H1 (cell line): ENCODE measurements at regions not wholly inside any gene's neighbourhood (a gene's known extent, or its start where the extent isn't known, plus 50 kb on each side); places are given as distances from the start of the nearest gene placed in this dataset.

ENCODE experiments used
- CTCF ChIA-PET: fragments of 300-600 bp; sonication (Branson Sonifier 250); formaldehyde crosslinking; loops from one replicate; lab custom pipeline; 2021; ENCODE audit not compliant: partially characterized antibody; lab: Charles Lee
- POLR2A ChIA-PET: fragments of 300-600 bp; sonication (Branson Sonifier 250); formaldehyde crosslinking; loops from one replicate; lab custom pipeline; 2021; ENCODE audit warnings: inconsistent platforms; ENCODE audit not compliant: partially characterized antibody; lab: Charles Lee
- DNase-seq, 2 experiments: peaks; one replicate each; pipeline versions ENCODE4 v3.0.0 to v3.0.0-alpha.2; 2010 to 2022; ENCODE audit warnings: low spot score in 2 of 2, low read depth in 1 of 2, mixed read lengths in 1 of 2
- FAIRE-seq: peaks from 2 replicates; lab custom pipeline; 2011; peaks lifted over from hg19 to GRCh38; lab: Jason Lieb, UNC
- H2AFZ ChIP-seq: 2 replicates; pipeline ENCODE4 v1.8.1; 2012; ENCODE audit warnings: low read length, inconsistent platforms
- H2AK5ac ChIP-seq: 2 replicates; pipeline ENCODE4 v1.6.1; 2013; ENCODE audit warnings: low read depth, low read length
- H2BK120ac ChIP-seq: replicated peaks from 2 replicates; pipeline ENCODE3; 2013; ENCODE audit warnings: low read depth, low read length, inconsistent platforms
- H2BK12ac ChIP-seq: 2 replicates; pipeline ENCODE4 v1.6.1; 2013; ENCODE audit warnings: low read depth, low read length
- H2BK15ac ChIP-seq: 2 replicates; pipeline ENCODE4 v1.6.1; 2013; ENCODE audit warnings: low read length
- H2BK20ac ChIP-seq: 2 replicates; pipeline ENCODE4 v1.6.1; 2013; ENCODE audit warnings: low read length
- H2BK5ac ChIP-seq: 2 replicates; pipeline ENCODE4 v1.6.1; 2013; ENCODE audit warnings: low read depth, low read length
- H3K14ac ChIP-seq: 2 replicates; pipeline ENCODE4 v1.6.1; 2013; ENCODE audit warnings: inconsistent platforms; ENCODE audit not compliant: insufficient read length
- H3K18ac ChIP-seq: 2 replicates; pipeline ENCODE4 v1.6.1; 2013; ENCODE audit warnings: low read length; ENCODE audit errors: extremely low read depth
- H3K23ac ChIP-seq: 2 replicates; pipeline ENCODE4 v1.6.1; 2013; ENCODE audit warnings: inconsistent platforms; ENCODE audit not compliant: insufficient read length
- H3K23me2 ChIP-seq: 2 replicates; pipeline ENCODE4 v1.6.1; 2013; ENCODE audit warnings: low read depth, low read length
- H3K27ac ChIP-seq: 2 replicates; pipeline ENCODE4 v1.6.1; 2011; ENCODE audit warnings: low read depth, low read length, inconsistent platforms
- H3K27me3 ChIP-seq, 4 experiments: replicated peaks in 1 of 4; 1 replicate in 1 of 4; 2 replicates in 3 of 4; pipeline versions ENCODE4 v1.6.1 to v1.8.1; 2011 to 2013; ENCODE audit warnings: low read length in 3 of 4, mild to moderate bottlenecking in 3 of 4, inconsistent platforms in 2 of 4, mixed read lengths in 2 of 4, moderate library complexity in 1 of 4; ENCODE audit not compliant: control insufficient read depth in 3 of 4, insufficient read depth in 3 of 4; ENCODE audit errors: extremely low read depth in 1 of 4
- H3K36me3 ChIP-seq, 4 experiments: 2 replicates each; pipeline versions ENCODE4 v1.6.1 to v1.8.1; 2011 to 2013; ENCODE audit warnings: mild to moderate bottlenecking in 4 of 4, low read length in 3 of 4, moderate library complexity in 2 of 4, control low read depth in 1 of 4, inconsistent platforms in 1 of 4; ENCODE audit not compliant: insufficient read depth in 4 of 4, control insufficient read depth in 2 of 4
- H3K4ac ChIP-seq: replicated peaks from 2 replicates; pipeline ENCODE3; 2013; ENCODE audit warnings: low read length, low read depth, mixed read lengths, inconsistent platforms; ENCODE audit not compliant: insufficient read length
- H3K4me1 ChIP-seq, 4 experiments: replicated peaks in 1 of 4; 1 replicate in 1 of 4; 2 replicates in 3 of 4; pipeline versions ENCODE4 v1.6.1 to v1.8.1; 2011 to 2013; ENCODE audit warnings: low read length in 3 of 4, inconsistent platforms in 2 of 4, mixed read lengths in 1 of 4; ENCODE audit not compliant: insufficient read depth in 4 of 4, control insufficient read depth in 3 of 4
- H3K4me2 ChIP-seq, 2 experiments: 2 replicates each; pipeline versions ENCODE4 v1.6.1 to v1.8.1; 2011 to 2013; ENCODE audit warnings: low read depth in 2 of 2, low read length in 2 of 2, control low read depth in 1 of 2, inconsistent platforms in 1 of 2, mild to moderate bottlenecking in 1 of 2; ENCODE audit not compliant: insufficient read depth in 1 of 2
- H3K4me3 ChIP-seq, 4 experiments: fragments of 200-600, 300-600 bp in 1 of 4; sonication (generic), shearing (Covaris generic), sonication (Bioruptor Twin) in 1 of 4; 2 replicates each; pipeline versions ENCODE4 v1.5.1 to v1.8.1; 2011 to 2016; ENCODE audit warnings: low read length in 4 of 4, low read depth in 3 of 4, control low read depth in 2 of 4, inconsistent platforms in 2 of 4, mild to moderate bottlenecking in 2 of 4, mixed read lengths in 1 of 4, moderate library complexity in 1 of 4; ENCODE audit not compliant: insufficient read depth in 2 of 4; ENCODE audit errors: extremely low read depth in 1 of 4
- H3K56ac ChIP-seq: replicated peaks from 2 replicates; pipeline ENCODE3; 2013; ENCODE audit warnings: low read depth, mild to moderate bottlenecking, mixed read lengths, low read length, inconsistent platforms; ENCODE audit not compliant: insufficient read length
- H3K79me1 ChIP-seq: 2 replicates; pipeline ENCODE4 v1.6.1; 2013; ENCODE audit warnings: low read depth, low read length, control low read depth
- H3K79me2 ChIP-seq, 2 experiments: 2 replicates each; pipeline versions ENCODE4 v1.6.1 to v1.8.1; 2012 to 2013; ENCODE audit warnings: low read length in 2 of 2, mild to moderate bottlenecking in 2 of 2, inconsistent platforms in 1 of 2; ENCODE audit not compliant: insufficient read depth in 2 of 2, control insufficient read depth in 1 of 2
- H3K9ac ChIP-seq, 4 experiments: replicated peaks in 1 of 4; 1 replicate in 1 of 4; 2 replicates in 3 of 4; pipeline versions ENCODE4 v1.6.1 to v1.8.1; 2011 to 2013; ENCODE audit warnings: low read depth in 3 of 4, low read length in 3 of 4, control low read depth in 2 of 4, mild to moderate bottlenecking in 2 of 4, moderate library complexity in 2 of 4, inconsistent platforms in 1 of 4; ENCODE audit errors: extremely low read depth in 1 of 4
- H3K9me3 ChIP-seq, 2 experiments: 2 replicates each; pipeline versions ENCODE4 v1.6.1 to v1.8.1; 2012 to 2013; ENCODE audit warnings: mild to moderate bottlenecking in 2 of 2, moderate library complexity in 2 of 2, control low read depth in 1 of 2, inconsistent platforms in 1 of 2, low read depth in 1 of 2, low read length in 1 of 2, mixed read lengths in 1 of 2; ENCODE audit not compliant: insufficient read depth in 2 of 2
- H4K20me1 ChIP-seq, 2 experiments: replicated peaks in 1 of 2; 2 replicates each; pipeline versions ENCODE3 to v1.8.1; 2011 to 2013; ENCODE audit warnings: inconsistent platforms in 2 of 2, low read length in 2 of 2, mild to moderate bottlenecking in 1 of 2; ENCODE audit not compliant: insufficient read depth in 2 of 2, control insufficient read depth in 1 of 2
- H4K5ac ChIP-seq: 2 replicates; pipeline ENCODE4 v1.6.1; 2013; ENCODE audit warnings: low read length, low read depth, mixed read lengths, inconsistent platforms; ENCODE audit not compliant: insufficient read length
- H4K8ac ChIP-seq: 2 replicates; pipeline ENCODE4 v1.8.0; 2013; ENCODE audit warnings: mild to moderate bottlenecking, moderate library complexity, low read length, inconsistent platforms; ENCODE audit not compliant: insufficient read depth; ENCODE audit errors: extremely low read depth
- H4K91ac ChIP-seq: replicated peaks from 2 replicates; pipeline ENCODE3; 2013; ENCODE audit warnings: low read length, mixed read lengths, inconsistent platforms; ENCODE audit not compliant: insufficient read length
- CHD1 ChIP-seq: IDR thresholded peaks from 2 replicates; pipeline ENCODE4 v1.6.1; 2012; ENCODE audit warnings: low read depth, low read length, improper control_type of control experiment
- SP2 ChIP-seq: IDR thresholded peaks from 2 replicates; pipeline ENCODE4 v1.6.1; 2012; ENCODE audit warnings: mild to moderate bottlenecking, low read length, inconsistent platforms
- TEAD4 ChIP-seq: IDR thresholded peaks from 2 replicates; pipeline ENCODE4 v1.6.1; 2012; ENCODE audit warnings: low read depth, low read length, inconsistent platforms, mixed read lengths
- WGBS, 2 experiments: shearing (Covaris generic) in 1 of 2; methylation state at CpG; one replicate each; pipeline versions ENCODE4 v1.1.6 to v1.1.7; 2013 to 2015; ENCODE audit warnings: low lambda C conversion rate in 2 of 2, mixed read lengths in 2 of 2, inconsistent platforms in 1 of 2, low coverage in 1 of 2, missing lambda C conversion rate in 1 of 2; ENCODE audit not compliant: insufficient replicate concordance in 2 of 2, insufficient coverage in 1 of 2, insufficient read length in 1 of 2; ENCODE audit errors: extremely low coverage in 1 of 2, missing lambda C conversion rate in 1 of 2; 5-methylcytosine and 5-hydroxymethylcytosine counted together

- TF ChIP-seq TEAD4, result no peak
- TF ChIP-seq SP2, result no peak
- TF ChIP-seq CHD1, result no peak
- no peaks in the 10 kb centered on the region for H3K9me3 ChIP-seq
- no peak overlapping the region for H3K4me2 ChIP-seq
- H3K4ac ChIP-seq, result no peak overlapping the region
- H3K36me3 ChIP-seq, result no peaks in the 10 kb centered on the region
- no peak overlapping the region for H3K14ac ChIP-seq
- no peaks in the 10 kb centered on the region for H3K79me2 ChIP-seq
- no peak overlapping the region for H2AK5ac ChIP-seq
- H3K18ac ChIP-seq, result no peak overlapping the region
- no peak overlapping the region for H3K9ac ChIP-seq
- H4K91ac ChIP-seq, result no peak overlapping the region
- H3K27me3 ChIP-seq, result no peaks in the 10 kb centered on the region; a peak in 1 of 7 replicates
- no peak overlapping the region for H2BK120ac ChIP-seq
- 82% methylated on average over 1 of the region's 1 CpG; no CpG with 5 or more reads in 1 of the 2 experiments for WGBS, 2 experiments
- H3K4me3 ChIP-seq, result no peak overlapping the region
- H4K5ac ChIP-seq, result no peak overlapping the region
- no peak for FAIRE-seq
- H2BK15ac ChIP-seq, result no peak overlapping the region
- no peak overlapping the region for H4K8ac ChIP-seq
- no peak overlapping the region for H3K27ac ChIP-seq
- no peaks in the 10 kb centered on the region for H4K20me1 ChIP-seq
- no peaks in the 10 kb centered on the region for H3K79me1 ChIP-seq
- DNase-seq, result no peak
- POLR2A ChIA-PET, result no interaction called here
- no peak overlapping the region for H3K56ac ChIP-seq
- no peak overlapping the region for H2BK5ac ChIP-seq
- H3K23ac ChIP-seq, result no peak overlapping the region
- H3K4me1 ChIP-seq, result no peaks in the 10 kb centered on the region
- H2BK12ac ChIP-seq, result no peak overlapping the region
- no peak overlapping the region for H2AFZ ChIP-seq
- H2BK20ac ChIP-seq, result no peak overlapping the region
- CTCF ChIA-PET, result interaction anchor here (0.7 to 0.8 kb wide), 3 partner anchors 84 to 683 kb away, joined by 3 read pairs; no protein-coding TSS in a partner anchor
- H3K23me2 ChIP-seq, result no peaks in the 10 kb centered on the region
Observed at GRCh38 chr9:120236596-120236995, 343.4 kb downstream of the CDK5RAP2 start.
